GM12878 (cell line): ENCODE measurements at regions not wholly inside any gene's neighbourhood (a gene's known extent, or its start where the extent isn't known, plus 50 kb on each side); places are given as distances from the start of the nearest gene placed in this dataset.

Source experiments
- ATAC-seq: fragments of 200-7000 bp; cut with Tn5 transposase; 3 replicates; pipeline ENCODE4 v1.9.1; 2020; ENCODE audit warnings: mild to moderate bottlenecking, moderate library complexity
- BruUV-seq: library from RNA; stranded (reverse); fragments of 400-500 nt; replicated peaks from 2 replicates; lab custom pipeline; 2021; lab: Mats Ljungman, UMichigan
- CTCF ChIA-PET: fragments of 300-600 bp; sonication (Branson Sonifier 250); formaldehyde crosslinking; extraction: SDS; loops from one replicate; lab custom pipeline; 2021; ENCODE audit warnings: inconsistent platforms; lab: Yijun Ruan, JAX
- POLR2A ChIA-PET: fragments of 350-600 bp; formaldehyde crosslinking; extraction: SDS; loops from one replicate; lab custom pipeline; 2021; ENCODE audit warnings: inconsistent platforms; lab: Charles Lee
- RAD21 ChIA-PET: fragments of 300-600 bp; sonication (Branson Sonifier 250); formaldehyde crosslinking; loops from one replicate; lab custom pipeline; 2023; ENCODE audit warnings: antibody characterized with exemption; ENCODE audit not compliant: unreplicated experiment; lab: Charles Lee
- SMC1A ChIA-PET: fragments of 300-600 bp; sonication (Branson Sonifier 250); formaldehyde crosslinking; loops from one replicate; lab custom pipeline; 2023; ENCODE audit not compliant: unreplicated experiment, uncharacterized antibody; lab: Charles Lee
- DNase-seq: peaks from one replicate; pipeline ENCODE4 v3.0.0-alpha.2; 2011; ENCODE audit warnings: low read depth, low spot score
- FAIRE-seq: peaks from 3 replicates; lab custom pipeline; 2011; peaks lifted over from hg19 to GRCh38; lab: Jason Lieb, UNC
- H2AFZ ChIP-seq: 2 replicates; pipeline ENCODE4 v1.6.0; 2011; ENCODE audit warnings: low read depth, low read length, control low read depth; ENCODE audit not compliant: control insufficient read depth
- H3K27ac ChIP-seq: 2 replicates; pipeline ENCODE4 v1.5.1; 2011; ENCODE audit warnings: control low read depth; ENCODE audit not compliant: control insufficient read depth, insufficient read depth
- H3K27me3 ChIP-seq, 2 experiments: replicated peaks in 1 of 2; 2 replicates each; pipeline versions ENCODE4 v1.6.0 to v1.6.1; 2011; ENCODE audit warnings: low read length in 1 of 2; ENCODE audit not compliant: control insufficient read depth in 2 of 2, insufficient read depth in 2 of 2
- H3K36me3 ChIP-seq, 2 experiments: 2 replicates each; pipeline ENCODE4 v1.5.1; 2011; ENCODE audit warnings: low read length in 1 of 2; ENCODE audit not compliant: control insufficient read depth in 2 of 2, insufficient read depth in 2 of 2
- H3K4me1 ChIP-seq: 2 replicates; pipeline ENCODE4 v1.6.1; 2011; ENCODE audit warnings: mild to moderate bottlenecking, low read length, moderate library complexity, mixed read lengths; ENCODE audit not compliant: control insufficient read depth, insufficient read depth
- H3K4me2 ChIP-seq: 2 replicates; pipeline ENCODE4 v1.6.0; 2011; ENCODE audit warnings: control low read depth; ENCODE audit not compliant: control insufficient read depth, insufficient read depth
- H3K4me3 ChIP-seq: fragments of 200-600 bp; sonication (generic); 2 replicates; pipeline ENCODE4 v1.5.1; 2016
- H3K79me2 ChIP-seq: 2 replicates; pipeline ENCODE4 v1.6.0; 2011; ENCODE audit warnings: low read length; ENCODE audit not compliant: control insufficient read depth, insufficient read depth
- H3K9ac ChIP-seq: 2 replicates; pipeline ENCODE4 v1.8.0; 2011; ENCODE audit warnings: low read length, control low read depth, mixed read lengths; ENCODE audit not compliant: control insufficient read depth, insufficient read depth
- H3K9me3 ChIP-seq: replicated peaks from 3 replicates; pipeline ENCODE4 v1.5.1; 2011; ENCODE audit warnings: mild to moderate bottlenecking, low read length; ENCODE audit not compliant: control insufficient read depth, insufficient read depth
- H4K20me1 ChIP-seq: 2 replicates; pipeline ENCODE4 v1.6.0; 2011; ENCODE audit not compliant: control insufficient read depth, insufficient read depth
- ATF7 ChIP-seq: fragments of 450-650 bp; IDR thresholded peaks from 2 replicates; pipeline ENCODE4 v1.6.1; 2016; ENCODE audit warnings: low read depth, mild to moderate bottlenecking
- BRCA1 ChIP-seq: IDR thresholded peaks from 2 replicates; pipeline ENCODE4 v1.6.1; 2011; ENCODE audit warnings: low read depth, low read length, improper control_type of control experiment
- CREM ChIP-seq: IDR thresholded peaks from 2 replicates; pipeline ENCODE4 v1.6.1; 2014; ENCODE audit warnings: antibody characterized with exemption, low read depth
- DPF2 ChIP-seq: fragments of 450-650 bp; IDR thresholded peaks from 2 replicates; pipeline ENCODE4 v1.6.1; 2017; ENCODE audit warnings: mild to moderate bottlenecking
- FOXM1 ChIP-seq: IDR thresholded peaks from 2 replicates; pipeline ENCODE4 v1.6.1; 2012; ENCODE audit warnings: low read depth, mild to moderate bottlenecking, inconsistent platforms, low read length, moderate library complexity
- HCFC1 ChIP-seq: fragments of 150-350 bp; IDR thresholded peaks from 2 replicates; pipeline ENCODE4 v1.6.1; 2014; ENCODE audit warnings: low read length
- HDGF ChIP-seq: fragments of 450-650 bp; IDR thresholded peaks from 2 replicates; pipeline ENCODE4 v1.6.1; 2016; ENCODE audit warnings: antibody characterized with exemption
- MTA2 ChIP-seq: fragments of 450-650 bp; IDR thresholded peaks from 2 replicates; pipeline ENCODE4 v1.6.1; 2016; ENCODE audit warnings: low read depth, mild to moderate bottlenecking, moderate library complexity
- MTA3 ChIP-seq: IDR thresholded peaks from 2 replicates; pipeline ENCODE4 v1.6.1; 2012; ENCODE audit warnings: low read length, inconsistent platforms, borderline replicate concordance
- MYC ChIP-seq: IDR thresholded peaks from 2 replicates; pipeline ENCODE4 v1.6.1; 2011; ENCODE audit warnings: mild to moderate bottlenecking, low read length, moderate library complexity, inconsistent platforms; ENCODE audit not compliant: insufficient read depth, insufficient replicate concordance, insufficient read length, severe bottlenecking
- NBN ChIP-seq: fragments of 450-650 bp; IDR thresholded peaks from 2 replicates; pipeline ENCODE4 v1.6.1; 2016
- NFYB ChIP-seq: IDR thresholded peaks from 2 replicates; pipeline ENCODE4 v1.6.1; 2011; ENCODE audit warnings: low read depth, mild to moderate bottlenecking, low read length, improper control_type of control experiment, moderate library complexity; ENCODE audit not compliant: insufficient read depth
- NKRF ChIP-seq: fragments of 450-650 bp; conservative IDR thresholded peaks from 2 replicates; pipeline ENCODE4 v1.6.1; 2017; ENCODE audit warnings: mild to moderate bottlenecking, moderate library complexity
- POU2F2 ChIP-seq: IDR thresholded peaks from 3 replicates; pipeline ENCODE4 v1.6.1; 2011; ENCODE audit warnings: low read depth, mild to moderate bottlenecking, low read length, borderline replicate concordance
- RFX5 ChIP-seq: IDR thresholded peaks from 2 replicates; pipeline ENCODE4 v1.6.1; 2011; ENCODE audit warnings: low read depth, low read length, improper control_type of control experiment
- RUNX3 ChIP-seq: IDR thresholded peaks from 2 replicates; pipeline ENCODE4 v1.6.1; 2012; ENCODE audit warnings: low read length, inconsistent platforms
- STAT1 ChIP-seq: fragments of 450-650 bp; conservative IDR thresholded peaks from 2 replicates; pipeline ENCODE4 v1.6.1; 2014; ENCODE audit warnings: antibody characterized with exemption, mild to moderate bottlenecking
- SUZ12 ChIP-seq: fragments of 200-600 bp; sonication (generic); IDR thresholded peaks from one replicate; pipeline ENCODE4 v1.6.1; 2018; ENCODE audit warnings: antibody characterized with exemption, mild to moderate bottlenecking; ENCODE audit not compliant: unreplicated experiment
- ZNF24 ChIP-seq: fragments of 450-650 bp; IDR thresholded peaks from 2 replicates; pipeline ENCODE4 v1.6.1; 2017; ENCODE audit warnings: antibody characterized with exemption, mild to moderate bottlenecking
- WGBS: methylation state at CpG from one replicate; pipeline ENCODE4 v1.1.6; 2016; ENCODE audit warnings: low lambda C conversion rate; ENCODE audit not compliant: insufficient replicate concordance, insufficient coverage; ENCODE audit errors: missing lambda C conversion rate; 5-methylcytosine and 5-hydroxymethylcytosine counted together
- in situ Hi-C: fragments of 300-500 bp; cut with MboI; formaldehyde crosslinking; loops from 9 replicates; pipeline ENCODE4 v1.14.3; 2018; ENCODE audit warnings: mixed read lengths
- intact Hi-C: fragments of 100-400 bp; cut with micrococcal nuclease; formaldehyde crosslinking; loops from one replicate; pipeline ENCODE4 v1.14.2; 2022; ENCODE audit not compliant: unreplicated experiment
- TF ChIP-seq, protein P1 (sequence below): fragments of 450-650 bp; formaldehyde crosslinking; IDR thresholded peaks from 2 replicates; pipeline ENCODE4 v1.5.0; 2022; ENCODE audit warnings: mild to moderate bottlenecking, missing genetic modification characterization

GRCh38 chr10:107418085-107418806, 253.7 kb upstream of the SORCS1 start:
- H4K20me1 ChIP-seq = no peaks in the 10 kb centered on the region
- peak overlapping the region; percentile 53 for H3K27ac ChIP-seq
- FAIRE-seq (peak; percentile 38), ATAC-seq (peak; percentile 81), DNase-seq (peak; percentile 33)
- H3K9ac ChIP-seq = peak overlapping the region; percentile 20; the same call in 1 of the 2 replicates
- RAD21 ChIA-PET = interaction anchor here (0.9 to 1.7 kb wide), 7 partner anchors 9 to 786 kb away, joined by 3 to 9 read pairs (median 7); no protein-coding TSS in a partner anchor
- in situ Hi-C loops (loop anchor here (25.0 kb wide), 1 partner anchor 1119 kb away; no protein-coding TSS in a partner anchor), intact Hi-C loops (loop anchor here (5.0 kb wide), 3 partner anchors 234 to 784 kb away; no protein-coding TSS in a partner anchor)
- SMC1A ChIA-PET = interaction anchor here (0.8 to 2.6 kb wide), 12 partner anchors 8 to 787 kb away, joined by 3 to 21 read pairs (median 6); no protein-coding TSS in a partner anchor
- H2AFZ ChIP-seq = peak overlapping the region; percentile 80
- POLR2A ChIA-PET = interaction anchor here (0.9 to 1.0 kb wide), 2 partner anchors 16 to 26 kb away, joined by 3 to 4 read pairs; no protein-coding TSS in a partner anchor
- peaks cover 21% of the 10 kb centered on the region for H3K4me1 ChIP-seq
- peak overlapping the region; percentile 4; the same call in 1 of the 2 replicates for H3K4me3 ChIP-seq
- no peaks in the 10 kb centered on the region for H3K79me2 ChIP-seq
- CTCF ChIA-PET = interaction anchor here (1.4 to 3.5 kb wide), 4 partner anchors 9 to 395 kb away, joined by 4 to 15 read pairs (median 10); no protein-coding TSS in a partner anchor
- H3K27me3 ChIP-seq = no peaks in the 10 kb centered on the region
- H3K36me3 ChIP-seq = no peaks in the 10 kb centered on the region
- H3K9me3 ChIP-seq = no peaks in the 10 kb centered on the region
- 51% methylated on average over 7 of the region's 7 CpGs for WGBS
- peak overlapping the region; percentile 69 for H3K4me2 ChIP-seq
- no TSS peak for BruUV-seq
- TF ChIP-seq SUZ12 (no peak), NFYB (0 out of 2 replicates have a peak, but pooled peaks have one; percentile 17), HDGF (no peak), RFX5 (no peak), POU2F2 (no peak), RUNX3 (peak; percentile 71), NKRF (no peak), STAT1 (no peak), FOXM1 (no peak), BRCA1 (no peak), ZNF24 (0 out of 2 replicates have a peak, but pooled peaks have one; percentile 25), CREM (no peak), MTA2 (0 out of 2 replicates have a peak, but pooled peaks have one; percentile 27), MYC (no peak), MTA3 (no peak), NBN (no peak), DPF2 (no peak), HCFC1 (no peak), ATF7 (no peak)
- TF ChIP-seq, protein P1, sequence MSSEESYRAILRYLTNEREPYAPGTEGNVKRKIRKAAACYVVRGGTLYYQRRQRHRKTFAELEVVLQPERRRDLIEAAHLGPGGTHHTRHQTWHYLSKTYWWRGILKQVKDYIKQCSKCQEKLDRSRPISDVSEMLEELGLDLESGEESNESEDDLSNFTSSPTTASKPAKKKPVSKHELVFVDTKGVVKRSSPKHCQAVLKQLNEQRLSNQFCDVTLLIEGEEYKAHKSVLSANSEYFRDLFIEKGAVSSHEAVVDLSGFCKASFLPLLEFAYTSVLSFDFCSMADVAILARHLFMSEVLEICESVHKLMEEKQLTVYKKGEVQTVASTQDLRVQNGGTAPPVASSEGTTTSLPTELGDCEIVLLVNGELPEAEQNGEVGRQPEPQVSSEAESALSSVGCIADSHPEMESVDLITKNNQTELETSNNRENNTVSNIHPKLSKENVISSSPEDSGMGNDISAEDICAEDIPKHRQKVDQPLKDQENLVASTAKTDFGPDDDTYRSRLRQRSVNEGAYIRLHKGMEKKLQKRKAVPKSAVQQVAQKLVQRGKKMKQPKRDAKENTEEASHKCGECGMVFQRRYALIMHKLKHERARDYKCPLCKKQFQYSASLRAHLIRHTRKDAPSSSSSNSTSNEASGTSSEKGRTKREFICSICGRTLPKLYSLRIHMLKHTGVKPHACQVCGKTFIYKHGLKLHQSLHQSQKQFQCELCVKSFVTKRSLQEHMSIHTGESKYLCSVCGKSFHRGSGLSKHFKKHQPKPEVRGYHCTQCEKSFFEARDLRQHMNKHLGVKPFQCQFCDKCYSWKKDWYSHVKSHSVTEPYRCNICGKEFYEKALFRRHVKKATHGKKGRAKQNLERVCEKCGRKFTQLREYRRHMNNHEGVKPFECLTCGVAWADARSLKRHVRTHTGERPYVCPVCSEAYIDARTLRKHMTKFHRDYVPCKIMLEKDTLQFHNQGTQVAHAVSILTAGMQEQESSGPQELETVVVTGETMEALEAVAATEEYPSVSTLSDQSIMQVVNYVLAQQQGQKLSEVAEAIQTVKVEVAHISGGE (CRISPR knock-in tag) = no peak
